DMS114 treated with DMSO at 0.1 percent for 48 hours (cell line): ENCODE measurements at regions not wholly inside any gene's neighbourhood (a gene's known extent, or its start where the extent isn't known, plus 50 kb on each side); places are given as distances from the start of the nearest gene placed in this dataset.

Experiments
- DNase-seq: peaks from one replicate; lab custom pipeline; 2025; ENCODE audit not compliant: unreplicated experiment; lab: John Stamatoyannopoulos, UW

- no peak for DNase-seq
Observed at GRCh38 chr5:87885758-87886157, 382.9 kb downstream of the TMEM161B start.

- DNase-seq, result no peak
Observed at GRCh38 chr5:87877495-87877894, 391.1 kb downstream of the TMEM161B start.

- no peak for DNase-seq
Observed at GRCh38 chr5:87877023-87877422, 391.6 kb downstream of the TMEM161B start.

GRCh38 chr5:87876616-87877015, 392.0 kb downstream of the TMEM161B start:
- DNase-seq, result no peak

DNA sequence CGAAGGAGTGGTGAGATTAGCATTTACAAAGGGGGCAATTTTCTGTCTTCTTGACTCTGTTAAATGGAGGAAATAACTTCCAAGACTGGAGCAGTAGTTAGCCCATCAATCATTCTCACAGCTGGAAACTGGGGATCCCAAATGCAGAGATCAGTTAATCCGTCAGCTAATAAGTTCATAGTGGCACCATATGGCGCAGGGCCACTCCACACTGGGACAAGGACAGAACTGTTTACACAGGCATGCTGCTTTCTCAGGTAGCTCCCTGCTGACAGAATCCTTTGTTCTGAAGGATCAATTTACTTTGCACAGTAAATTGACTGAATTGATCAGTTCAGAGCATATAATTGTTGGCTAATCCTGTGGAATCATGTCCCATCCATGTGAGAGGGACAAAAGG, 395.7 kb downstream of the TMEM161B start:
- DNase-seq, result no peak

DNA sequence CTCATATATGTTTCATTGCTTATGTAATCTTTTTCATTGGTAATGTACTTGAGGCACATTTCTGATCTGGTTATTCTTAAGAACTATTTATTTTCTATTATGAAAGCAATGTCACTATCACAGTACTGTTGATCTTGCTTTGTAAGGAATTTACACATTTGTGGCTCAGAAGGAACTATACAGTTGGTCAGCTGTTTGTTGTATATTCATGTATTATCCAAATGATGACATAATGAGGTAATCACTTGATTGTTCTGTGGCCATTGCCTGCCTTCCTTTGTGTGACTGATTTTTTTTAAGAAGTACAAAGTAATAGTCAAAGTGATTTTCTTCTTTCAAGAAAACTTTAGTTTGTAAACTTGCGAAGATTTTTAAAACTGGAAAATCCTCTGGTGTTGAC, 399.9 kb downstream of the TMEM161B start:
- no peak for DNase-seq

DNA sequence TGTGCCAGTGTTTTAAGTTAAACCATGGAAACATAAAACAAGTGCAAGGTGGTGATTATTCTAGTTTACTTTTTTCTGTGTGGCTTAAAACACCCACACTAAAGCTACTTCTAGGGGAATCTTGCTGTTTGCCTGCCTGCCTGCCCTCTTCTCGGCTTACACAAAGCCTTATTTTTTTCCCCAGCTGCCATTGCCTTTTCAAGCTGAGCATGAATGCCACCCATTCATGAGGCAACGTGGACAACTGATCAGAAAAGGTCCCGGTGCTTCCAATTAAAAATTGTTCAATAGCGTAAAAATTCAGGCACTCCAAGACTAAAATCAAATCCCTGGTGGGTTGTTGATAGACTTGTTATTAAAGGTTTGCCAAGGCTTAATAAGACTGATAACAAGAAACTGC, 401.4 kb downstream of the TMEM161B start:
- no peak for DNase-seq

DNA sequence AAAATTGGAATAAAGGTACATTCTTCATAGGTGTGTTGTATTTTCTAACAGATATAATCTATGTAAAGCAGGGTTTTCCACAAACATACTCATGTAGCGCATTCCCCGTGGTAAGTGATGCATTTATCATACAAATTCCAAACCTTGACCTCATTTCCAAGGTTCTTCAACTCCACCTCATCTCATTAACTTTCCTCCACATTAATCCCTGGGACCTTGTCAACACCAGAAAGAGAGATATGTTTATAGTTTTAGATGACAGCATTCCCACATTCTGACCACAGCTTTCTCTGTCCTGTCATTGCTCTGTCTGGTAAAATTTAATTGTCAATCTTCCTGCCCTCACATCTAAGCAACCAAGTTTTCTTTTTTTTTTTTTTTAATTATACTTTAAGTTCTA, 415.1 kb downstream of the TMEM161B start:
- no peak for DNase-seq

GRCh38 chr5:87851603-87852002, 417.0 kb downstream of the TMEM161B start:
- DNase-seq, result no peak

DNA sequence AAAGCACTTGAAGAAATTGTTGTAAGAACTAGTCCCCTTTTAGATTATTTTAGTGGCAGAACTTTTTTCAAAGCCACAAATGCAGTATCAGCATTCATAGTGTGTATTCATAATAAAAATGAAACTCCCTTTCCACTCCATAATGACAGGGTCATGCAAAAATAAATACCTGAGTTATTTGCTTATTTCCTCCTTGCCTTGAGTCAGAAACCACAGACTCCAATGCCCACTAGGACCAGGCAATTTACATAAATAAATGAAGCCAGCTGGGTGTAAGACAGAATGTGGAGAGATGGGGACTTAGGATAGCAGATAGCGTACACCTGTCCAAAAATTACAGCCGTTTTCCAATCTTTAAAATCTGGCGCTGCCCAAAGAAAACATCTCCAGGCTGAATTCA, 417.8 kb downstream of the TMEM161B start:
- DNase-seq, result no peak

GRCh38 chr5:87845734-87846133, 422.9 kb downstream of the TMEM161B start:
- no peak for DNase-seq

- DNase-seq, result no peak
Observed at GRCh38 chr5:87844866-87845265, 423.8 kb downstream of the TMEM161B start.

DNA sequence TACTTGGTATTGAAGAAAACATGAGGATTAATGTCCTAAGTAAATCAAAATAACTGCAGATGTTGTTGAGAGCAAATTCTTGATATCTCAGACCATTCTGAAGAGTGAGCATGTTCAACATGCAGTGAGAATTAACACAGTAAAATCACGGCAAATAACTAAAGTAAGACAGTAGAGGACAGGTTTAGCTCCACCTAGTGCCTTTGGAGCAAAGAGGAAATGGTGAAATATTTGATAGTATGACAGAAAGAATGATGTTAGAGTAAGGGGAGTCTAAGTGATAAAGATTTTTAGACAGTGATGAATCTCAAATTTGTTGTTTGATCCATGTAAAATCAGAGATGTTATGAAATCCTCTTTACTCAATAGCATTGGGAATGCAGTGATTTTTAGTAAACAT, 424.2 kb downstream of the TMEM161B start:
- DNase-seq, result no peak

DNA sequence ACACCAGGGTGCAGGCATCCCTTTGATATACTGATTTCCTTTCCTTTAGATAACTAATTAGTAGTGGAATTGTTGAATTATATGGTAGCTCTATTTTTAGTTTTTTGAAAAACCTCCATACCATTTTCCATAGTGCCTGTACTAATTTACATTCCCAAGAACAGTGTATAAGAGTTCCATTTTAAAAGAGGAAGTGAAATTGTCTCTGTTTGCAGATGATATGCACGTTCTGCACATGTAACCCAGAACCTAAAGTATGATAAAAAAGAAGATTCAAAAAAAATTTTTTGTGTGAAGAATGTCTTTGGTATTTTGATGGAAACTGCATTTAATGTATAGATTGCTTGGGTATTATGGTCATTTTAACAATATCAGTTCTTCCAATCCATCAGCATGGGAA, 424.0 kb upstream of the CCNH start:
- no peak for DNase-seq

DNA sequence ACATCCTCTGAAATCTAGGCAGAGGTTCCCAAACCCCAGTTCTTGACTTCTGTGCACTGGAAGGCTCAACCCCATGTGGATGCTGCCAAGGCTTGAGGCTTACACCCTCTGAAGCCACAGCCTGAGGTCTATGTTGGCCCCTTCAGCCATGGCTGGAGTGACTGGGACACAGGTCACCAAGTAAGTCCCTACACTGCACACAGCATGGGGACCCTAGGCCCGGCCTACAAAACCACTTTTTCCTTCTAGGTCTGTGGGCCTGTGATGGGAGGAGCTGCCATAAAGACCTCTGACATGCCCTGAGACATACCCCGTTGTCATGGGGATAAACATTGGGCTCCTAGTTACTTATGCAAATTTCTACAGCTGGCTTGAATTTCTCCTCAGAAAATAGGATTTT, 418.8 kb upstream of the CCNH start:
- no peak for DNase-seq

DNA sequence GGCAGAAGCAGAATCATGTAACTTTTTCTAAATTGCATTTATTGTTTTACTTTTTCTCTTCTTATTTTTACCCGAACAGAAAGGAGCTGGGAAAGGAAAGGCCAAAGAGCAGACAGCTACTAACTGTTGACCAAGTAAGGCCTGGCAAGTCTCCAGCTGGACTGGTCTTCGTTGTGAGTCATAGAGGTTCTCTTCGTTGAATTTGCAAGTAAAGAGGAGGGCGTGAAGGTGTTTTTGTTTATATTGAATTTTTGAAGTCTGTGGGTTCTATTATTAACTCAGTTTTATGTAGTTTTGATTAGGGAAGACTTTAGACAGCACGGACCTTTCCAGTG, 416.5 kb upstream of the CCNH start:
- no peak for DNase-seq

DNA sequence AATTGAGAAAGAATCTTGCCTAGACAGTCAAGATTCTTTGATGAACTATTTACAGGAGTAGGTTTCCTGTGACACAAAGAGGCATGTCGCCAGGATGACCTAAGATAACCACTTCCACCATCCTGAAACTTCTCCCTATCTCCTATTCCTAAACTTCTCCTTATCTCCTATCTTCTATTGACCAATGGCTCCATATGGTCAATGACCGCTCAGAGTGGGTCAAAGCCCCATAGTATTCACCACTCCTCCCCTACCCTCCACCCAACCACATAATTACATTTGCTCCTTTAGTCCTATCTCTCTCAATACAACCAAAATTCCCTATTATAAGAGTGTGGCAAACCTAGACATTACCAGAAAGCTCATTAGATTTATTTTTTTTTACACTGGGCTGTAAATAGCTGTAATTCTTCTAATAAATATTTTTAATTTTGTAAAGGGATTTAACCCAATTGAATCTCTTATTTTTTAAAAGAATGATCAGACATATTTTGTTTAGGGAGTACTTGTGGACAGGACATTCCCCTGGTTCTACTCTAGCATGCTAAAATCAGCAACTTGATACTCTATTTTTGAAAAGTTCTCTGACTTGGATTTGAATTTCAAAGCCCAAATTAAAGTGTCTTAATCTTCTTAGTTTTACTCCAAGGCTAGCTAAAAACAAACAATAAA, 416.0 kb upstream of the CCNH start:
- DNase-seq, result no peak

DNA sequence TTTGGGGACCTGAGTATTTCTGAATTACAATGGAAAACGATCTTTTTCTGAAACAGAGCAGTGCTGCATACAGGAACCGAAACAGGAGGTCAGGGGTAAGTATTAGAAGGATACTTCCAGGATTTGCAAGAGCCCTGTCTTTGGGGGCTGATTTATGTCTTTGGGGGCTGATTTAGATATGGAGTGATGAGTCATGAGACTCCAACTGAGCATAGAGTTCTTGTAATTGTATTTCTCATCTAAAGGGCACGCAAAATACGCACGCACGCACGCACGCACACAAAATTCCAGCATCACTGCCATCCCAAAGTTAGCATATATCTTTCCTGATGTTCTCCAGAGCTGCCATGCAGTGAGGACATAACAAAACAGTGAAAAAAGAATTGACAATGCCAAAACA, 414.8 kb upstream of the CCNH start:
- DNase-seq, result no peak

DNA sequence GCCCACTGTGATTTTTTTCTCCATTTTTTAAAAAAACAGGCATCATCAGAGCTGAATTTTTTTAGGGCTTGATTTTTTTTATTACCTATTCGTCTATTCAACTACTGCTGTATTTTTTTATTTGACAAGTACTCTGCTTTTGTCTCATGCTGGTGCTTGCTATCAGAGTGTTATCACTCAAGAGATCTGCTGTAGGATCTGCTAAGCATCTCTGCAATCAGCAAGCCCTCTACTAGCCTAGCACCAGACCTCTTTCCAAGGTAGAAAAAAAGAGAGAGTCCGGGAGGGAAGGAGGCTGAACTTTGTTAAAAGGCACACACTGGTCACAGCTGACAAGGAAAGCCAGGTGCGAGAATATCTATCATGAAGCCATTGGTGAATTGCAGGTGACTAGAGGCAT, 413.8 kb upstream of the CCNH start:
- DNase-seq, result no peak

DNA sequence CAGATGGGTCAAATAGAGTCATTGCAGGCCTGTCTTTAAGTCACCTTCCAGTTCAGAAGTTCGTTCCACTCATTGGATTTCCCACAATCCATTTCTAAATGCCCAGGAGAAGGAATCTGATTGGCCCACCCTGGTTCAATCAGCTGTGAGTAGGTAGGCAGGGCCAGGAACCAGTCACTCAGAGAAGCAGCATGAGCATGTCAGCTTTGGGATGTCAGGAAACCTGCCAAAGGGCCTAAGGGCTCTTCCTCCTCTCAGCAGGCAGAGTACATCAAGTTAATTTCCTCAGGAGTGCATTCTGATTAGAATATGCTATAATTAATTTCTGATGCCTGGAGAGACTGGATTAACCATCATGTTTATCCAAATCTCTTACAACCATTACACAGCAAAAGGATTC, 412.9 kb upstream of the CCNH start:
- no peak for DNase-seq

GRCh38 chr5:87807783-87808182, 395.1 kb upstream of the CCNH start:
- DNase-seq, result no peak

DNA sequence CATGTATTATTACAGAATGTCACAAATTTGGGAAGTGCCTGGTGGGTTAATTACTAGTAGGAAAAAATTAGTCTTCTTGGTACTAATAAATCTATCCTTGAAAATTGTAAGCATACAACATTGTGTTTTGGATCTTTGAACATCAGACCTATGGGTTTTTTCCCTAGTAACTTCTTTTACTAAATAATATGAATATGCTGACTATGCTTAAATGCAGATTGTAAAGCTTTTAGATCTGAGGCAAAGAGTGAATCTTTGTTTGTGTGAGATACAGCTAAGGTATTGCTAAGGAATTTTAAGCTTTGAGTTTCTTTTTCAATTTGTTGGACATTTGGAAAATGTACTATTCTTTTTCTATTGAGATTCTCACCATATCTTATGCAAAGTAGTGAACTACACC, 390.6 kb upstream of the CCNH start:
- DNase-seq, result no peak

- no peak for DNase-seq
Observed at GRCh38 chr5:87791869-87792268, 379.1 kb upstream of the CCNH start.

DNA sequence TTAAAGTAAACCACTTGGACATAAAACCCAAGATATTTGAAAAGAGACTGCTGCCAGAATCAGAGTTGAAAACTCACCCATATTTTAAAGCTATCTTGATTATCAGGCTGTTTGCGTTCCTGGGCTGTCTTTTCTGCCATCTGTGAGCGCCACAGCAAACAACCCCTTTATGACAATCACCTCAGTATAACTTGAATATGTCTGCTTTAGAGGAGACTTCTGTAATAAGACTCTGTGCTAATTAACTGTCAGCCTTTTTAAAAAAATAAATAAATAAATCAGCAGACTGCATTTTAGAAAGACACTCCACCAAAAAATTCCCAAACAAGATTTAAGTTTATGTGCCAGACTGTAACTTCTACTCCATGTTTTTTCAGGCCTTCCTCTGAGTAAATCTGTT, 375.7 kb upstream of the CCNH start:
- DNase-seq, result no peak
